GM12875 (cell line): ENCODE measurements at regions not wholly inside any gene's neighbourhood (a gene's known extent, or its start where the extent isn't known, plus 50 kb on each side); places are given as distances from the start of the nearest gene placed in this dataset.

Experiments used
- H3K4me3 ChIP-seq: one replicate; pipeline ENCODE4 v1.5.1; 2011; ENCODE audit warnings: low read depth, low read length, control low read depth
- CTCF ChIP-seq: IDR thresholded peaks from 2 replicates; pipeline ENCODE4 v1.5.1; 2011; ENCODE audit warnings: low read depth, mild to moderate bottlenecking, control low read depth, inconsistent platforms, low read length, moderate library complexity, borderline replicate concordance; ENCODE audit not compliant: insufficient read depth

- no peak for TF ChIP-seq CTCF
- no peak overlapping the region for H3K4me3 ChIP-seq
Observed at GRCh38 chr3:135755330-135756105, 210.0 kb upstream of the PPP2R3A start.

- no peak for TF ChIP-seq CTCF
- no peak overlapping the region for H3K4me3 ChIP-seq
Observed at GRCh38 chr3:135756106-135756668, 209.3 kb upstream of the PPP2R3A start.

GRCh38 chr3:135757421-135757820, 208.1 kb upstream of the PPP2R3A start:
- no peak for TF ChIP-seq CTCF

GRCh38 chr3:135758961-135759360, 206.6 kb upstream of the PPP2R3A start:
- TF ChIP-seq CTCF: no peak
- H3K4me3 ChIP-seq: no peak overlapping the region

More at GRCh38 chr3:135757421-135757820, 208.1 kb upstream of the PPP2R3A start:
- no peak overlapping the region for H3K4me3 ChIP-seq

- H3K4me3 ChIP-seq: no peak overlapping the region
- no peak for TF ChIP-seq CTCF
Observed at GRCh38 chr3:135759651-135760050, 205.9 kb upstream of the PPP2R3A start.

GRCh38 chr3:135760581-135760980, 204.9 kb upstream of the PPP2R3A start:
- TF ChIP-seq CTCF: no peak
- H3K4me3 ChIP-seq: no peak overlapping the region

GRCh38 chr3:135762188-135762856, 203.2 kb upstream of the PPP2R3A start:
- no peak for TF ChIP-seq CTCF
- H3K4me3 ChIP-seq: no peak overlapping the region
